GM12872 (cell line): ENCODE measurements at regions not wholly inside any gene's neighbourhood (a gene's known extent, or its start where the extent isn't known, plus 50 kb on each side); places are given as distances from the start of the nearest gene placed in this dataset.

ENCODE experiments used
- CTCF ChIP-seq: IDR thresholded peaks from 3 replicates; pipeline ENCODE4 v1.5.1; 2011; ENCODE audit warnings: low read depth, mild to moderate bottlenecking, low read length, moderate library complexity; ENCODE audit not compliant: insufficient read depth

GRCh38 chr10:9877978-9878377, 1139.7 kb upstream of the CELF2 start:
- TF ChIP-seq CTCF: no peak

GRCh38 chr10:9878383-9878782, 1139.3 kb upstream of the CELF2 start:
- TF ChIP-seq CTCF: no peak

- TF ChIP-seq CTCF: no peak
Observed at GRCh38 chr10:9885761-9886160, 1131.9 kb upstream of the CELF2 start.

- TF ChIP-seq CTCF: no peak
Observed at GRCh38 chr10:9886772-9887171, 1130.9 kb upstream of the CELF2 start.

- no peak for TF ChIP-seq CTCF
Observed at GRCh38 chr10:9895453-9895852, 1122.2 kb upstream of the CELF2 start.

GRCh38 chr10:9895981-9896380, 1121.7 kb upstream of the CELF2 start:
- no peak for TF ChIP-seq CTCF

- TF ChIP-seq CTCF: no peak
Observed at GRCh38 chr10:9898633-9899395, 1118.9 kb upstream of the CELF2 start.
